Kidney (tissue), 13 donors: ENCODE measurements at regions not wholly inside any gene's neighbourhood (a gene's known extent, or its start where the extent isn't known, plus 50 kb on each side); places are given as distances from the start of the nearest gene placed in this dataset.

Source experiments
- DNase-seq, 5 donors: peaks; one replicate each; pipeline ENCODE4 v3.0.0-alpha.2; 2013 to 2020
- FAIRE-seq: peaks from 2 replicates; lab custom pipeline; 2012; peaks lifted over from hg19 to GRCh38; lab: Jason Lieb, UNC
- H3K27ac ChIP-seq, 2 donors: one replicate each; pipeline ENCODE4 v1.7.0; 2013; ENCODE audit warnings: low read depth in 2 of 2, low read length in 2 of 2, inconsistent platforms in 1 of 2
- H3K27me3 ChIP-seq: one replicate; pipeline ENCODE4 v1.7.1; 2013; ENCODE audit warnings: low read length, inconsistent platforms; ENCODE audit not compliant: control insufficient read depth, insufficient read depth
- H3K36me3 ChIP-seq, 3 donors: one replicate each; pipeline versions ENCODE4 v1.7.0 to v1.7.1; 2013; ENCODE audit warnings: low read length in 3 of 3, control low read depth in 1 of 3, inconsistent platforms in 1 of 3; ENCODE audit not compliant: insufficient read depth in 3 of 3, control insufficient read depth in 2 of 3
- H3K4me1 ChIP-seq, 3 donors: one replicate each; pipeline versions ENCODE4 v1.7.0 to v1.7.1; 2013; ENCODE audit warnings: low read length in 3 of 3, inconsistent platforms in 1 of 3, low read depth in 1 of 3; ENCODE audit not compliant: control insufficient read depth in 2 of 3, insufficient read depth in 2 of 3
- H3K4me3 ChIP-seq, 3 donors: one replicate each; pipeline versions ENCODE4 v1.7.0 to v1.8.1; 2013; ENCODE audit warnings: low read length in 3 of 3, control low read depth in 1 of 3, inconsistent platforms in 1 of 3
- H3K9ac ChIP-seq, 3 donors: one replicate each; pipeline versions ENCODE4 v1.7.0 to v1.7.1; 2013; ENCODE audit warnings: low read length in 3 of 3, control low read depth in 1 of 3, inconsistent platforms in 1 of 3
- H3K9me3 ChIP-seq, 3 donors: one replicate each; pipeline versions ENCODE4 v1.7.0 to v1.7.1; 2013; ENCODE audit warnings: low read length in 3 of 3, control low read depth in 1 of 3, inconsistent platforms in 1 of 3; ENCODE audit not compliant: control insufficient read depth in 2 of 3, insufficient read depth in 1 of 3
- CTCF ChIP-seq: IDR thresholded peaks from 3 replicates; pipeline ENCODE4 v1.5.1; 2012; ENCODE audit warnings: mild to moderate bottlenecking, moderate library complexity, borderline replicate concordance; ENCODE audit not compliant: insufficient read depth; ENCODE audit errors: extremely low read depth
- intact Hi-C: fragments of 100-400 bp; cut with DNase I; formaldehyde crosslinking; loops from one replicate; pipeline ENCODE4 v1.11.1; 2022
- donor health status: control.
- donor health status: control.
- donor health status: control.
- donor health status: control.
- donor health status: control.
- donor health status: DM: yes; HTN: yes; CAD: no.
- donor health status: Normal renal cell carcinoma (clear cell type).

- no peak for DNase-seq
- H3K27me3 ChIP-seq, result no peaks in the 10 kb centered on the region
- no peaks in the 10 kb centered on the region for H3K36me3 ChIP-seq
- peak overlapping the region in 1 of 3 donors; percentile 16 for H3K9ac ChIP-seq
- H3K9me3 ChIP-seq, result peaks cover 0 to 3% (median 0%) of the 10 kb centered on the region in 3 donors
- peaks cover 10 to 36% (median 30%) of the 10 kb centered on the region in 3 donors for H3K4me1 ChIP-seq
- no peak overlapping the region for H3K4me3 ChIP-seq
- FAIRE-seq, result no peak
- H3K27ac ChIP-seq, result peak overlapping the region; percentile 90 to 95
- intact Hi-C loops, result no loop called here
- TF ChIP-seq CTCF, result no peak
Observed at GRCh38 chr2:43087413-43087812, 139.0 kb downstream of the ZFP36L2 start.

GRCh38 chr2:43086451-43087221, 139.8 kb downstream of the ZFP36L2 start:
- Histone ChIP-seq H3K27ac (peak overlapping the region; percentile 90 to 95), H3K4me1 (peaks cover 10 to 41% (median 38%) of the 10 kb centered on the region in 3 donors), H3K27me3 (no peaks in the 10 kb centered on the region), H3K4me3 (no peak overlapping the region), H3K36me3 (no peaks in the 10 kb centered on the region), H3K9me3 (peaks cover 0 to 3% (median 0%) of the 10 kb centered on the region in 3 donors), H3K9ac (peak overlapping the region in 2 of 3 donors; percentile 16 to 44)
- TF ChIP-seq CTCF, result no peak
- peak; percentile 51 to 95 (median 77) for DNase-seq
- intact Hi-C loops, result no loop called here
- no peak for FAIRE-seq

- intact Hi-C loops, result no loop called here
- peaks cover 0 to 3% (median 0%) of the 10 kb centered on the region in 3 donors for H3K9me3 ChIP-seq
- no peak for FAIRE-seq
Observed at GRCh38 chr2:43085929-43086328, 140.5 kb downstream of the ZFP36L2 start.

More at GRCh38 chr2:43085929-43086328, 140.5 kb downstream of the ZFP36L2 start:
- H3K4me3 ChIP-seq, result no peak overlapping the region
- no peaks in the 10 kb centered on the region for H3K36me3 ChIP-seq
- no peaks in the 10 kb centered on the region for H3K27me3 ChIP-seq
- no peak overlapping the region for H3K9ac ChIP-seq
- peaks cover 10 to 41% (median 39%) of the 10 kb centered on the region in 3 donors for H3K4me1 ChIP-seq
- no peak for TF ChIP-seq CTCF
- peak overlapping the region; percentile 36 to 95 for H3K27ac ChIP-seq
- peak in 2 of 5 donors; percentile 44 to 69 for DNase-seq
